CD4-positive, alpha-beta T cell (primary cell): ENCODE measurements at regions not wholly inside any gene's neighbourhood (a gene's known extent, or its start where the extent isn't known, plus 50 kb on each side); places are given as distances from the start of the nearest gene placed in this dataset.

Source experiments
- ATAC-seq: fragments of 200-7000 bp; cut with Tn5 transposase; one replicate; pipeline ENCODE4 v1.10.0; 2022; ENCODE audit warnings: mild to moderate bottlenecking; ENCODE audit not compliant: poor library complexity
- CTCF ChIA-PET: fragments of 350-600 bp; sonication (Branson Sonifier 250); formaldehyde crosslinking; loops from one replicate; lab custom pipeline; 2021; ENCODE audit warnings: antibody characterized with exemption, inconsistent platforms; lab: Charles Lee
- POLR2A ChIA-PET: fragments of 350-600 bp; sonication (Branson Sonifier 250); formaldehyde crosslinking; loops from one replicate; lab custom pipeline; 2021; ENCODE audit warnings: antibody characterized with exemption, inconsistent platforms; lab: Charles Lee
- DNase-seq, 14 experiments: peaks; one replicate each; pipeline ENCODE4 v3.0.0-alpha.2; 2013 to 2020; ENCODE audit warnings: mixed read lengths in 2 of 14
- H3K27ac ChIP-seq, 2 donors: one replicate each; pipeline versions ENCODE4 v1.5.1 to v1.7.0; 2013; ENCODE audit warnings: low read length in 2 of 2, low read depth in 1 of 2, mild to moderate bottlenecking in 1 of 2
- H3K27me3 ChIP-seq, 2 experiments: 1 replicate in 1 of 2; 2 replicates in 1 of 2; pipeline versions ENCODE4 v1.6.1 to v1.7.0; 2013; ENCODE audit warnings: low read length in 2 of 2, control low read depth in 1 of 2, mild to moderate bottlenecking in 1 of 2, moderate library complexity in 1 of 2; ENCODE audit not compliant: insufficient read depth in 2 of 2, control insufficient read depth in 1 of 2
- H3K36me3 ChIP-seq: one replicate; pipeline ENCODE4 v1.6.1; 2013; ENCODE audit warnings: low read length, control low read depth; ENCODE audit not compliant: insufficient read depth
- H3K4me1 ChIP-seq: one replicate; pipeline ENCODE4 v1.6.1; 2013; ENCODE audit warnings: low read length, control low read depth; ENCODE audit not compliant: insufficient read depth
- H3K4me3 ChIP-seq: one replicate; pipeline ENCODE4 v1.5.1; 2013; ENCODE audit warnings: mild to moderate bottlenecking, low read length, moderate library complexity
- H3K9me3 ChIP-seq, 2 experiments: 1 replicate in 1 of 2; 2 replicates in 1 of 2; pipeline versions ENCODE4 v1.6.1 to v1.7.0; 2013; ENCODE audit warnings: low read length in 2 of 2, mild to moderate bottlenecking in 2 of 2, control low read depth in 1 of 2, moderate library complexity in 1 of 2; ENCODE audit not compliant: control insufficient read depth in 1 of 2, insufficient read depth in 1 of 2
- H3K27ac Mint-ChIP-seq: one replicate; pipeline ENCODE4 v1.8.0; 2020; ENCODE audit warnings: mixed read lengths
- H3K27me3 Mint-ChIP-seq: one replicate; pipeline ENCODE4 v1.8.0; 2021; ENCODE audit warnings: mixed read lengths
- H3K36me3 Mint-ChIP-seq: one replicate; pipeline ENCODE4 v1.8.0; 2021; ENCODE audit warnings: low read depth, mixed read lengths
- H3K4me1 Mint-ChIP-seq: one replicate; pipeline ENCODE4 v1.8.0; 2021; ENCODE audit warnings: low read depth, mixed read lengths
- H3K4me3 Mint-ChIP-seq: one replicate; pipeline ENCODE4 v1.8.0; 2020; ENCODE audit warnings: mild to moderate bottlenecking, mixed read lengths
- H3K9me3 Mint-ChIP-seq: one replicate; pipeline ENCODE4 v1.8.0; 2020; ENCODE audit warnings: mixed read lengths
- intact Hi-C, 2 experiments: fragments of 100-400 bp; cut with DNase I in 1 of 2; cut with micrococcal nuclease in 1 of 2; formaldehyde crosslinking; loops; one replicate each; pipeline versions ENCODE4 v1.15.1 to v1.9.0; 2023 to 2025; cut with DNase I, micrococcal nuclease
- TF ChIP-seq, protein P1 (sequence below): fragments of 200-600 bp; IDR thresholded peaks from one replicate; pipeline ENCODE4 v1.8.0; 2022; ENCODE audit warnings: antibody characterized with exemption, mild to moderate bottlenecking

DNA sequence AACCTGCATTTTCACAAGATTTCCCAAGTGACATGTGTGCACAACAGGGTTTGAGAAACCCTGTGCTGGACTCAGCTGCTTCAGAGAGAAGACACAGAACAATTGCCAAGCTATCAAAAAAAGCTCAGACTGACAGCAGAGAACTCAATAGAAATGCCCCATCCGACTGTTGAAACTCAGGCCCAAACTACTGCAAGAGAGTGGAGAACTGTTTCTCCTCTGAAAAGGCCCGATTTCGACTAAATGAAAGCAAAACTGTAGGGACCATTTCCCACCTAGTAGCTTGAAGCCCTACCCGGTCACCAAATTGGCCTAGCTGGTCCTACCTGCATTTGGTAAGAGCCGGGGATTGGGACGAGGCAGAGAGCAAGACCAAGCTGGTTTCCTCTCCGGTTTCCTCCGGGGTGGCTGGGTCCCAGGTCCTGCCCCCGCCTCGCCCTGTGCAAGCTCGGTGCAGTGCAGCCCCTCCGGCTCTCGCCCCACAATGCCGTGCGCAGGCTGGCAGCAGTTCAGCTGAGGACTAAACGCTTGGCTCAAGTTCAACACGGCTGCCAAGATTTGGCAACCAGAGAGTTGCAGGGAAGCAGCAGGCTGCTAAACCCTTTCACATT lies 1180.6 kb downstream of the VRK1 start:
- ChIA-PET CTCF (interaction anchor here (0.8 to 5.7 kb wide), 30 partner anchors 9 to 1297 kb away, joined by 3 to 26 read pairs (median 5); partner anchors contain the start of gene BCL11B), POLR2A (interaction anchor here (0.6 to 4.5 kb wide), 59 partner anchors 9 to 1438 kb away, joined by 3 to 167 read pairs (median 5); partner anchors contain the start of gene BCL11B)
- intact Hi-C loops = loop anchor here (1.0 to 10.0 kb wide), 14 partner anchors 17 to 1297 kb away; no protein-coding TSS in a partner anchor
- Histone ChIP-seq H3K4me3 (peak overlapping the region; percentile 76), H3K4me1 (peaks cover 54% of the 10 kb centered on the region), H3K27ac (peak overlapping the region; percentile 74 to 82), H3K36me3 (peaks cover 13% of the 10 kb centered on the region), H3K27me3 (no peaks in the 10 kb centered on the region), H3K9me3 (no peaks in the 10 kb centered on the region)
- H3K4me1 Mint-ChIP-seq = peaks cover 84% of the 10 kb centered on the region
- ATAC-seq (peak; percentile 81), DNase-seq (peak; percentile 63 to 88 (median 80))
- H3K27me3 Mint-ChIP-seq = no peaks in the 10 kb centered on the region
- peaks cover 3% of the 10 kb centered on the region for H3K9me3 Mint-ChIP-seq
- H3K4me3 Mint-ChIP-seq = peak overlapping the region; percentile 89
- peaks cover 44% of the 10 kb centered on the region for H3K36me3 Mint-ChIP-seq
- H3K27ac Mint-ChIP-seq = peak overlapping the region; percentile 94
- TF ChIP-seq, protein P1, sequence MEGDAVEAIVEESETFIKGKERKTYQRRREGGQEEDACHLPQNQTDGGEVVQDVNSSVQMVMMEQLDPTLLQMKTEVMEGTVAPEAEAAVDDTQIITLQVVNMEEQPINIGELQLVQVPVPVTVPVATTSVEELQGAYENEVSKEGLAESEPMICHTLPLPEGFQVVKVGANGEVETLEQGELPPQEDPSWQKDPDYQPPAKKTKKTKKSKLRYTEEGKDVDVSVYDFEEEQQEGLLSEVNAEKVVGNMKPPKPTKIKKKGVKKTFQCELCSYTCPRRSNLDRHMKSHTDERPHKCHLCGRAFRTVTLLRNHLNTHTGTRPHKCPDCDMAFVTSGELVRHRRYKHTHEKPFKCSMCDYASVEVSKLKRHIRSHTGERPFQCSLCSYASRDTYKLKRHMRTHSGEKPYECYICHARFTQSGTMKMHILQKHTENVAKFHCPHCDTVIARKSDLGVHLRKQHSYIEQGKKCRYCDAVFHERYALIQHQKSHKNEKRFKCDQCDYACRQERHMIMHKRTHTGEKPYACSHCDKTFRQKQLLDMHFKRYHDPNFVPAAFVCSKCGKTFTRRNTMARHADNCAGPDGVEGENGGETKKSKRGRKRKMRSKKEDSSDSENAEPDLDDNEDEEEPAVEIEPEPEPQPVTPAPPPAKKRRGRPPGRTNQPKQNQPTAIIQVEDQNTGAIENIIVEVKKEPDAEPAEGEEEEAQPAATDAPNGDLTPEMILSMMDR = no peak

DNA sequence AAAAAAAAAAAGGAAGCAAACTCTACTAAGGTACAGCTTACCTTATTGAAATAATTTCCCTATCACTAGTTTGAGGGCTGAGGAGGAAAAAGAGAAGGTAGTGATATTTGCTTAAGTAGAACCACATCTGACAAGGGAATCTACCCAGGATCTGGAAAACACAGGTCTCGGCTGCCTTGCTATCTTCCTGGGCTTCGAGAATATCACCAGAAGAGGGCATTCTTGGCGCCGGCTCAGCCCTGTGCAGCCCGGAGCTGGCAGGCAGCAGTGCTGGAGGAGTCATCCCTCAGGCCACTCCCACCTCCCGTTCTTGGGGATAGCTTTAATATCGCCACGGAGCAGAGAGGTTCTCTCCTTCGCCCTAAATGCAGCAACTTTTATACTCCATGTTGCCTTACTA lies 1181.2 kb downstream of the VRK1 start:
- peak overlapping the region; percentile 94 for H3K27ac Mint-ChIP-seq
- peaks cover 38% of the 10 kb centered on the region for H3K36me3 Mint-ChIP-seq
- ChIA-PET CTCF (interaction anchor here (0.6 to 5.7 kb wide), 35 partner anchors 9 to 1296 kb away, joined by 3 to 26 read pairs (median 5); partner anchors contain the start of gene BCL11B), POLR2A (interaction anchor here (0.6 to 4.5 kb wide), 60 partner anchors 9 to 1438 kb away, joined by 3 to 167 read pairs (median 5); partner anchors contain the start of gene BCL11B)
- H3K9me3 Mint-ChIP-seq = peaks cover 3% of the 10 kb centered on the region
- Histone ChIP-seq H3K27ac (peak overlapping the region; percentile 74 to 82), H3K27me3 (no peaks in the 10 kb centered on the region), H3K4me3 (peak overlapping the region; percentile 76), H3K9me3 (no peaks in the 10 kb centered on the region), H3K36me3 (peaks cover 7% of the 10 kb centered on the region), H3K4me1 (peaks cover 48% of the 10 kb centered on the region)
- H3K4me3 Mint-ChIP-seq = peak overlapping the region; percentile 89
- peaks cover 84% of the 10 kb centered on the region for H3K4me1 Mint-ChIP-seq
- DNase-seq = peak; percentile 59 to 89 (median 76)
- no peaks in the 10 kb centered on the region for H3K27me3 Mint-ChIP-seq
- TF ChIP-seq, protein P1 = peak; percentile 69
- intact Hi-C loops = loop anchor here (1.0 to 10.0 kb wide), 14 partner anchors 16 to 1296 kb away; no protein-coding TSS in a partner anchor
- ATAC-seq = peak; percentile 72

DNA sequence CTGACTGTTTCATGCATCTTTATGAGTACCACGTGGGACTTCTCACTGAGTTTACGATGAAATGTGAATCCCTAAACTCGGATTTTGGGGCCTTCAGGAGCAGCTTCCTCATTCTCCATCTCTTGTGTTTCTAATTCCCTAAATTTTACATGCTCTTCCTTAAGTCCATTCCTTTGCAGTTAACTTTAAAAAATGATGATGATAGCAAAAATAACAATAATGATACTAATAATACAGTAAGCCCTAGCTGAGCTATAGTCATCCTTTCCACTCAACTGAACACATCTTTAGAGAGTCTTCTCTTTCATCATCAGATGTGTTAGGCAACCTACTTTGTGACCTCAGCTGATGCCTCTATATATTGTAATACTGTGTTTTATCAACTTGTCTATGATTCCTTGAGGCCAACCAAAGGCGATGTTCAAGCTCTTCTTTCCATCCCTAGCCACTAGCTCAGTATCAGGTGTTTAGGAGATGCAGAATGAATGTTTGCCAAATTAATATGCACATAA lies 1196.4 kb downstream of the VRK1 start:
- Mint-ChIP-seq H3K27me3 (no peaks in the 10 kb centered on the region), H3K36me3 (no peaks in the 10 kb centered on the region), H3K4me3 (peak overlapping the region; percentile 43), H3K9me3 (peaks cover 2% of the 10 kb centered on the region), H3K27ac (peak overlapping the region; percentile 93), H3K4me1 (peaks cover 83% of the 10 kb centered on the region)
- no peaks in the 10 kb centered on the region for H3K9me3 ChIP-seq
- H3K27me3 ChIP-seq = no peaks in the 10 kb centered on the region
- intact Hi-C loops = loop anchor here in 1 of 2 experiments (1.0 to 5.0 kb wide), 5 partner anchors 15 to 1274 kb away; no protein-coding TSS in a partner anchor
- no peak for DNase-seq
- H3K27ac ChIP-seq = peak overlapping the region; percentile 68 to 75
- no peaks in the 10 kb centered on the region for H3K36me3 ChIP-seq
- ChIA-PET CTCF (interaction anchor here (0.9 to 1.8 kb wide), 3 partner anchors 12 to 1281 kb away, joined by 3 to 15 read pairs (median 5); no protein-coding TSS in a partner anchor), POLR2A (interaction anchor here (0.6 to 4.4 kb wide), 6 partner anchors 9 to 1269 kb away, joined by 3 to 46 read pairs (median 4); no protein-coding TSS in a partner anchor)
- TF ChIP-seq, protein P1 = no peak
- H3K4me3 ChIP-seq = no peak overlapping the region
- no peak for ATAC-seq
- H3K4me1 ChIP-seq = peaks cover 51% of the 10 kb centered on the region
